Loucy (cell line): ENCODE measurements at regions not wholly inside any gene's neighbourhood (a gene's known extent, or its start where the extent isn't known, plus 50 kb on each side); places are given as distances from the start of the nearest gene placed in this dataset.

ENCODE experiments used
- H2AFZ ChIP-seq: fragments of 200-600 bp; sonication (generic); 2 replicates; pipeline ENCODE4 v1.6.0; 2016; ENCODE audit warnings: antibody characterized with exemption, mild to moderate bottlenecking, low read length, moderate library complexity
- H3F3A ChIP-seq: fragments of 200-600 bp; 2 replicates; pipeline ENCODE4 v1.6.0; 2016; ENCODE audit warnings: antibody characterized with exemption, low read depth, mild to moderate bottlenecking
- H3K27me3 ChIP-seq: fragments of 200-600 bp; sonication (generic); 2 replicates; pipeline ENCODE4 v1.6.1; 2014; ENCODE audit warnings: low read length, mild to moderate bottlenecking; ENCODE audit not compliant: insufficient read depth, poor library complexity, severe bottlenecking
- H3K36me3 ChIP-seq: fragments of 200-600 bp; sonication (generic); 2 replicates; pipeline ENCODE4 v1.6.1; 2016; ENCODE audit warnings: low read length; ENCODE audit not compliant: insufficient read depth
- H3K4me1 ChIP-seq: fragments of 200-600 bp; sonication (generic); 2 replicates; pipeline ENCODE4 v1.5.1; 2014; ENCODE audit warnings: low read length, mild to moderate bottlenecking; ENCODE audit not compliant: insufficient read depth, poor library complexity, severe bottlenecking
- H3K4me2 ChIP-seq: fragments of 200-600 bp; sonication (generic); 2 replicates; pipeline ENCODE4 v1.6.0; 2014; ENCODE audit warnings: antibody characterized with exemption, low read length, low read depth, mild to moderate bottlenecking; ENCODE audit not compliant: poor library complexity, severe bottlenecking
- H3K4me3 ChIP-seq: fragments of 200-600 bp; sonication (generic); 2 replicates; pipeline ENCODE4 v1.5.1; 2014; ENCODE audit warnings: low read length, mild to moderate bottlenecking, mixed read lengths; ENCODE audit not compliant: poor library complexity, severe bottlenecking
- H3K79me2 ChIP-seq: fragments of 200-600 bp; sonication (generic); 2 replicates; pipeline ENCODE4 v1.6.1; 2014; ENCODE audit warnings: low read length; ENCODE audit not compliant: insufficient read depth
- H3K9ac ChIP-seq: fragments of 200-600 bp; sonication (generic); 2 replicates; pipeline ENCODE4 v1.6.0; 2014; ENCODE audit warnings: mild to moderate bottlenecking, low read depth, low read length, moderate library complexity; ENCODE audit not compliant: poor library complexity, severe bottlenecking
- H3K9me2 ChIP-seq: fragments of 200-600 bp; sonication (generic); replicated peaks from 2 replicates; pipeline ENCODE4 v1.6.1; 2016; ENCODE audit warnings: low read depth, low read length, mixed read lengths
- H3K9me3 ChIP-seq: fragments of 200-600 bp; sonication (generic); 2 replicates; pipeline ENCODE4 v1.6.1; 2014; ENCODE audit warnings: mild to moderate bottlenecking, antibody characterized with exemption, low read length, low read depth; ENCODE audit not compliant: insufficient read depth
- H4K20me1 ChIP-seq: fragments of 200-600 bp; sonication (generic); 2 replicates; pipeline ENCODE4 v1.6.0; 2014; ENCODE audit warnings: antibody characterized with exemption, low read length, mild to moderate bottlenecking; ENCODE audit not compliant: insufficient read depth, poor library complexity, severe bottlenecking
- EZH2phosphoT487 ChIP-seq: fragments of 200-600 bp; IDR thresholded peaks from 2 replicates; pipeline ENCODE4 v1.6.1; 2018; ENCODE audit warnings: antibody characterized with exemption, mild to moderate bottlenecking, moderate library complexity, borderline replicate concordance
- TF ChIP-seq, protein P1 (sequence below): fragments of 200-600 bp; sonication (generic); conservative IDR thresholded peaks from 2 replicates; pipeline ENCODE4 v1.5.1; 2014; ENCODE audit warnings: mild to moderate bottlenecking, antibody characterized with exemption, low read length

DNA sequence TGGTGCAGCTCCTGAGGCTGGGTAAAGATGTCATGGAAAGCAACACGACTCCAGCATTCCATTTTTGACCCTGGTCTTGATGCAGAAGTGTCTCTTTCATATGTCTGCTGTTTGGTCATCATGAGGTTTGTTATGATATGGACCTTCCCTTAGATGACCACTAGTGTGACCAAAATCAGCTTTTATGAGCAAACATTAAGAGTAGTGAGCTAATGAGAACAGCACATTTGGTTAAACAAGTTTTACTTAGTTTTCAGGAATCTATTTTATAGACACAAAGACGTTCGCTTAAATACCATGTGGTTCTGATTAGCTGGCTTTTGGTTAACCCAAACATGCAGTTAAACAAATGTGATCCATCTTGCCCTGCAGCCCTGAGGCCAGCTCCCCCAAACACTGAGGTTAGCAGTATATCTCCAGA, 56.7 kb upstream of the ACTBL2 start:
- H3F3A ChIP-seq, result no peaks in the 10 kb centered on the region
- no peaks in the 10 kb centered on the region for H3K27me3 ChIP-seq
- no peak overlapping the region for H3K4me3 ChIP-seq
- H3K9me2 ChIP-seq, result no peaks in the 10 kb centered on the region
- no peaks in the 10 kb centered on the region for H3K79me2 ChIP-seq
- TF ChIP-seq, protein P1, sequence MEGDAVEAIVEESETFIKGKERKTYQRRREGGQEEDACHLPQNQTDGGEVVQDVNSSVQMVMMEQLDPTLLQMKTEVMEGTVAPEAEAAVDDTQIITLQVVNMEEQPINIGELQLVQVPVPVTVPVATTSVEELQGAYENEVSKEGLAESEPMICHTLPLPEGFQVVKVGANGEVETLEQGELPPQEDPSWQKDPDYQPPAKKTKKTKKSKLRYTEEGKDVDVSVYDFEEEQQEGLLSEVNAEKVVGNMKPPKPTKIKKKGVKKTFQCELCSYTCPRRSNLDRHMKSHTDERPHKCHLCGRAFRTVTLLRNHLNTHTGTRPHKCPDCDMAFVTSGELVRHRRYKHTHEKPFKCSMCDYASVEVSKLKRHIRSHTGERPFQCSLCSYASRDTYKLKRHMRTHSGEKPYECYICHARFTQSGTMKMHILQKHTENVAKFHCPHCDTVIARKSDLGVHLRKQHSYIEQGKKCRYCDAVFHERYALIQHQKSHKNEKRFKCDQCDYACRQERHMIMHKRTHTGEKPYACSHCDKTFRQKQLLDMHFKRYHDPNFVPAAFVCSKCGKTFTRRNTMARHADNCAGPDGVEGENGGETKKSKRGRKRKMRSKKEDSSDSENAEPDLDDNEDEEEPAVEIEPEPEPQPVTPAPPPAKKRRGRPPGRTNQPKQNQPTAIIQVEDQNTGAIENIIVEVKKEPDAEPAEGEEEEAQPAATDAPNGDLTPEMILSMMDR, result no peak
- H4K20me1 ChIP-seq, result no peaks in the 10 kb centered on the region
- no peaks in the 10 kb centered on the region for H3K36me3 ChIP-seq
- no peak overlapping the region for H2AFZ ChIP-seq
- H3K9me3 ChIP-seq, result no peaks in the 10 kb centered on the region
- H3K9ac ChIP-seq, result no peak overlapping the region
- H3K4me1 ChIP-seq, result no peaks in the 10 kb centered on the region
- H3K4me2 ChIP-seq, result no peak overlapping the region

DNA sequence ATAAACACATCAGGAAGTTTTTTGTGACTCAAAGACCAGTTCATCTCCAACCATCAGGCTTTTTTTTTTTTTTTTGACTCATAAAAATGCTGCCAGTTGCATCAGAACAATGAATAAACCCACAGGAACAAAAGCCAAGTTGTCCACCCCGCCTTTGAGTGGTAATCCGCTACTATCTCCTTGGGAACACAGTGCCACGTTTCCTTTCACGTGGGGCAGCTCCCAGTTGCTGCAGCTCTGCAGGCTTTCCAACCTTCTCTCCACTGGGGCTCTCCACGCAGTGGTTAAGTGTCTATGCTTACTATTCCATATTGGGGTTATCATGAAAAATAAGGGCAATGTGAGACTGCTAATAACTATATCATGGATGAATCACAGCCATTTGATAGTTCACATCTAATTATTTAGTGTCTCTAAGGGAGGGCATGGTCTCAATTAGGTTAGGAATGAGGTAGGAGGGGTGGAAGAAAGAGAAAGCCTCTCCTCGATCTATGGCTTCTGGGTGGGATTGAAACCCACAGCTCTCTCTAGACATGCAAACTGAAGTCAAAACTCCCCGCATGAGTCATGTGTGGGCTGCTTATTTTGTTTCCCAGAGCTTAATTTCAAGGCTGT, 55.8 kb upstream of the ACTBL2 start:
- no peaks in the 10 kb centered on the region for H3K9me2 ChIP-seq
- no peak overlapping the region for H3K4me3 ChIP-seq
- H3K4me1 ChIP-seq, result no peaks in the 10 kb centered on the region
- no peaks in the 10 kb centered on the region for H3F3A ChIP-seq
- H3K4me2 ChIP-seq, result no peak overlapping the region
- no peak overlapping the region for H3K9ac ChIP-seq
- TF ChIP-seq, protein P1, result no peak
- no peak for TF ChIP-seq EZH2phosphoT487
- H2AFZ ChIP-seq, result no peak overlapping the region
- H3K27me3 ChIP-seq, result no peaks in the 10 kb centered on the region
- H3K36me3 ChIP-seq, result no peaks in the 10 kb centered on the region
- no peaks in the 10 kb centered on the region for H3K9me3 ChIP-seq
- H3K79me2 ChIP-seq, result no peaks in the 10 kb centered on the region
- H4K20me1 ChIP-seq, result no peaks in the 10 kb centered on the region

DNA sequence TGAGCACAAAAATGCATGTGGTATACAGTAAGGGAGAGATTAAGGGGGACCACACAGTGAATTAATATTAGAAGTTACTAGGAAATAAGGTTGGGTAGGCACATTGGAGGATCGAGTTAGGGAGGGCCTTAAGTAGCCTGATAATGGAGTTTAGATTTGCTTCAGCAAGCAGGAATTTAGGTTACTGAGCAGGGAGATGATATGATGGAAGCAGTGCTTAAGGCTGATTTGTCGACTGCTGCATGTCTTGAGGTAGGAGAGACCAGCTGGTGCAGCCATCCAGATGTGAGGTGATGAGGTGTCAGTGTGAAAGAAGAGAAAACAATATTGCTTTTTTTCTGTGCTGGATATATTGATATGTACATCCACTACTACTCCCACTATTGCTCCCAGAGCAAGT, 55.2 kb upstream of the ACTBL2 start:
- H3K9ac ChIP-seq, result no peak overlapping the region
- no peaks in the 10 kb centered on the region for H3K36me3 ChIP-seq
- no peaks in the 10 kb centered on the region for H3K27me3 ChIP-seq
- no peak overlapping the region for H3K4me2 ChIP-seq
- no peak overlapping the region for H3K4me3 ChIP-seq
- H4K20me1 ChIP-seq, result no peaks in the 10 kb centered on the region
- no peaks in the 10 kb centered on the region for H3K79me2 ChIP-seq
- no peaks in the 10 kb centered on the region for H3K9me2 ChIP-seq
- no peak overlapping the region for H2AFZ ChIP-seq
- H3F3A ChIP-seq, result no peaks in the 10 kb centered on the region
- H3K4me1 ChIP-seq, result no peaks in the 10 kb centered on the region
- H3K9me3 ChIP-seq, result no peaks in the 10 kb centered on the region
- TF ChIP-seq, protein P1, result no peak
- TF ChIP-seq EZH2phosphoT487, result no peak
